ENCODE measurements at regions not wholly inside any gene's neighbourhood (a gene's known extent, or its start where the extent isn't known, plus 50 kb on each side); places are given as distances from the start of the nearest gene placed in this dataset.

GRCh38 chr17:72349491-72349995 lies 228.7 kb downstream of the SOX9 start (continued):
- TF ChIP-seq PBX3 (IDR thresholded peaks at IDR 0.05): no peak
- no peak for TF ChIP-seq HEYL (CRISPR knock-in tag; IDR thresholded peaks at IDR 0.05)
- TF ChIP-seq CTCF (IDR thresholded peaks at IDR 0.05): no peak
- TF ChIP-seq BCL3 (IDR thresholded peaks at IDR 0.05): no peak
- TF ChIP-seq E2F6 (IDR thresholded peaks at IDR 0.05; ENCODE audit: borderline replicate concordance, low read depth): no peak
- TF ChIP-seq HOXB5 (CRISPR knock-in tag; IDR thresholded peaks at IDR 0.05): no peak

GRCh38 chr17:72350073-72350472 lies 229.3 kb downstream of the SOX9 start:
- ChIA-PET CTCF (interaction anchor here (1.2 kb wide), 1 partner anchor 11 kb away, joined by 3 read pairs; no protein-coding TSS in a partner anchor), POLR2A (no interaction called here)
- H3K4me3 ChIP-seq: no peak overlapping the region
- DNase-seq (ENCODE audit: low read depth in 1 of 2, low spot score in 1 of 2): no peak
- H3K9me3 ChIP-seq: no peaks in the 10 kb centered on the region
- no peaks in the 10 kb centered on the region for H3K4me1 ChIP-seq
- FAIRE-seq: no peak
- no peak for ATAC-seq
- 86% methylated on average over 3 of the region's 3 CpGs for WGBS (ENCODE audit: missing lambda C conversion rate)
- TF ChIP-seq E2F6 (IDR thresholded peaks at IDR 0.05; ENCODE audit: borderline replicate concordance, low read depth): no peak
- TF ChIP-seq RCOR1 (IDR thresholded peaks at IDR 0.05; ENCODE audit: low read depth, low read length): no peak
- no peak for TF ChIP-seq KDM1A (IDR thresholded peaks at IDR 0.05; ENCODE audit: low read depth)
- TF ChIP-seq PHF8 (IDR thresholded peaks at IDR 0.05; ENCODE audit: borderline replicate concordance, low read depth): no peak
- no peak for TF ChIP-seq RAD21 (conservative IDR thresholded peaks at IDR 0.05 in 1 of 2, IDR thresholded peaks at IDR 0.05 in 1 of 2)
- H3K4me2 ChIP-seq: no peak overlapping the region
- peak overlapping the region in 1 of 2 experiments; percentile 17; a peak in 1 of 6 replicates for H3K27ac ChIP-seq

GRCh38 chr17:72351365-72351764 lies 230.5 kb downstream of the SOX9 start:
- no peak overlapping the region for H3K4me2 ChIP-seq
- H3K27ac ChIP-seq: no peak overlapping the region
- FAIRE-seq (no peak), ATAC-seq (no peak), DNase-seq (ENCODE audit: low read depth in 1 of 2, low spot score in 1 of 2) (no peak)
- POLR2A ChIA-PET: no interaction called here
- no peak for TF ChIP-seq NFE2L2 (conservative IDR thresholded peaks at IDR 0.05; ENCODE audit: low read length)
- TF ChIP-seq NR3C1 (IDR thresholded peaks at IDR 0.05): no peak
- no peak for TF ChIP-seq BCL3 (IDR thresholded peaks at IDR 0.05)
- TF ChIP-seq HEYL (CRISPR knock-in tag; IDR thresholded peaks at IDR 0.05): no peak
- TF ChIP-seq CBX2 (IDR thresholded peaks at IDR 0.05; ENCODE audit: borderline replicate concordance, low read depth): no peak
- TF ChIP-seq HOXB13 (CRISPR knock-in tag; IDR thresholded peaks at IDR 0.05; ENCODE audit: low read depth): no peak
- WGBS (ENCODE audit: missing lambda C conversion rate): 88% methylated on average over 6 of the region's 6 CpGs
- no peaks in the 10 kb centered on the region for H3K9me3 ChIP-seq
- CTCF ChIA-PET: interaction anchor here (0.8 to 0.9 kb wide), 2 partner anchors 11 to 227 kb away, joined by 3 read pairs; no protein-coding TSS in a partner anchor
- H3K4me3 ChIP-seq: no peak overlapping the region
- no peaks in the 10 kb centered on the region for H3K4me1 ChIP-seq
